Loucy (cell line): ENCODE measurements at regions not wholly inside any gene's neighbourhood (a gene's known extent, or its start where the extent isn't known, plus 50 kb on each side); places are given as distances from the start of the nearest gene placed in this dataset.

ENCODE experiments used
- H2AFZ ChIP-seq: fragments of 200-600 bp; sonication (generic); 2 replicates; pipeline ENCODE4 v1.6.0; 2016; ENCODE audit warnings: antibody characterized with exemption, mild to moderate bottlenecking, low read length, moderate library complexity
- H3F3A ChIP-seq: fragments of 200-600 bp; 2 replicates; pipeline ENCODE4 v1.6.0; 2016; ENCODE audit warnings: antibody characterized with exemption, low read depth, mild to moderate bottlenecking
- H3K27me3 ChIP-seq: fragments of 200-600 bp; sonication (generic); 2 replicates; pipeline ENCODE4 v1.6.1; 2014; ENCODE audit warnings: low read length, mild to moderate bottlenecking; ENCODE audit not compliant: insufficient read depth, poor library complexity, severe bottlenecking
- H3K36me3 ChIP-seq: fragments of 200-600 bp; sonication (generic); 2 replicates; pipeline ENCODE4 v1.6.1; 2016; ENCODE audit warnings: low read length; ENCODE audit not compliant: insufficient read depth
- H3K4me1 ChIP-seq: fragments of 200-600 bp; sonication (generic); 2 replicates; pipeline ENCODE4 v1.5.1; 2014; ENCODE audit warnings: low read length, mild to moderate bottlenecking; ENCODE audit not compliant: insufficient read depth, poor library complexity, severe bottlenecking
- H3K4me2 ChIP-seq: fragments of 200-600 bp; sonication (generic); 2 replicates; pipeline ENCODE4 v1.6.0; 2014; ENCODE audit warnings: antibody characterized with exemption, low read length, low read depth, mild to moderate bottlenecking; ENCODE audit not compliant: poor library complexity, severe bottlenecking
- H3K4me3 ChIP-seq: fragments of 200-600 bp; sonication (generic); 2 replicates; pipeline ENCODE4 v1.5.1; 2014; ENCODE audit warnings: low read length, mild to moderate bottlenecking, mixed read lengths; ENCODE audit not compliant: poor library complexity, severe bottlenecking
- H3K79me2 ChIP-seq: fragments of 200-600 bp; sonication (generic); 2 replicates; pipeline ENCODE4 v1.6.1; 2014; ENCODE audit warnings: low read length; ENCODE audit not compliant: insufficient read depth
- H3K9ac ChIP-seq: fragments of 200-600 bp; sonication (generic); 2 replicates; pipeline ENCODE4 v1.6.0; 2014; ENCODE audit warnings: mild to moderate bottlenecking, low read depth, low read length, moderate library complexity; ENCODE audit not compliant: poor library complexity, severe bottlenecking
- H3K9me2 ChIP-seq: fragments of 200-600 bp; sonication (generic); replicated peaks from 2 replicates; pipeline ENCODE4 v1.6.1; 2016; ENCODE audit warnings: low read depth, low read length, mixed read lengths
- H3K9me3 ChIP-seq: fragments of 200-600 bp; sonication (generic); 2 replicates; pipeline ENCODE4 v1.6.1; 2014; ENCODE audit warnings: mild to moderate bottlenecking, antibody characterized with exemption, low read length, low read depth; ENCODE audit not compliant: insufficient read depth
- H4K20me1 ChIP-seq: fragments of 200-600 bp; sonication (generic); 2 replicates; pipeline ENCODE4 v1.6.0; 2014; ENCODE audit warnings: antibody characterized with exemption, low read length, mild to moderate bottlenecking; ENCODE audit not compliant: insufficient read depth, poor library complexity, severe bottlenecking
- EZH2phosphoT487 ChIP-seq: fragments of 200-600 bp; IDR thresholded peaks from 2 replicates; pipeline ENCODE4 v1.6.1; 2018; ENCODE audit warnings: antibody characterized with exemption, mild to moderate bottlenecking, moderate library complexity, borderline replicate concordance
- TF ChIP-seq, protein P1 (sequence below): fragments of 200-600 bp; sonication (generic); conservative IDR thresholded peaks from 2 replicates; pipeline ENCODE4 v1.5.1; 2014; ENCODE audit warnings: mild to moderate bottlenecking, antibody characterized with exemption, low read length

GRCh38 chr6:14804785-14805210, 441.1 kb upstream of the JARID2 start:
- Histone ChIP-seq H2AFZ (no peak overlapping the region), H3K36me3 (no peaks in the 10 kb centered on the region), H3K27me3 (no peaks in the 10 kb centered on the region), H3K4me2 (no peak overlapping the region), H3K9me3 (no peaks in the 10 kb centered on the region; the same call in 1 of the 2 replicates), H4K20me1 (no peaks in the 10 kb centered on the region), H3F3A (no peaks in the 10 kb centered on the region), H3K9me2 (no peaks in the 10 kb centered on the region), H3K9ac (no peak overlapping the region), H3K79me2 (no peaks in the 10 kb centered on the region), H3K4me1 (peaks cover 31% of the 10 kb centered on the region), H3K4me3 (no peak overlapping the region)
- TF ChIP-seq, protein P1, sequence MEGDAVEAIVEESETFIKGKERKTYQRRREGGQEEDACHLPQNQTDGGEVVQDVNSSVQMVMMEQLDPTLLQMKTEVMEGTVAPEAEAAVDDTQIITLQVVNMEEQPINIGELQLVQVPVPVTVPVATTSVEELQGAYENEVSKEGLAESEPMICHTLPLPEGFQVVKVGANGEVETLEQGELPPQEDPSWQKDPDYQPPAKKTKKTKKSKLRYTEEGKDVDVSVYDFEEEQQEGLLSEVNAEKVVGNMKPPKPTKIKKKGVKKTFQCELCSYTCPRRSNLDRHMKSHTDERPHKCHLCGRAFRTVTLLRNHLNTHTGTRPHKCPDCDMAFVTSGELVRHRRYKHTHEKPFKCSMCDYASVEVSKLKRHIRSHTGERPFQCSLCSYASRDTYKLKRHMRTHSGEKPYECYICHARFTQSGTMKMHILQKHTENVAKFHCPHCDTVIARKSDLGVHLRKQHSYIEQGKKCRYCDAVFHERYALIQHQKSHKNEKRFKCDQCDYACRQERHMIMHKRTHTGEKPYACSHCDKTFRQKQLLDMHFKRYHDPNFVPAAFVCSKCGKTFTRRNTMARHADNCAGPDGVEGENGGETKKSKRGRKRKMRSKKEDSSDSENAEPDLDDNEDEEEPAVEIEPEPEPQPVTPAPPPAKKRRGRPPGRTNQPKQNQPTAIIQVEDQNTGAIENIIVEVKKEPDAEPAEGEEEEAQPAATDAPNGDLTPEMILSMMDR = no peak

- Histone ChIP-seq H3K9ac (no peak overlapping the region), H3K36me3 (no peaks in the 10 kb centered on the region), H3K27me3 (no peaks in the 10 kb centered on the region), H3K4me1 (peaks cover 34% of the 10 kb centered on the region), H2AFZ (no peak overlapping the region), H3K4me3 (no peak overlapping the region), H3K9me3 (no peaks in the 10 kb centered on the region; the same call in 1 of the 2 replicates), H3K79me2 (no peaks in the 10 kb centered on the region), H3K4me2 (no peak overlapping the region), H4K20me1 (no peaks in the 10 kb centered on the region), H3K9me2 (no peaks in the 10 kb centered on the region), H3F3A (no peaks in the 10 kb centered on the region)
- TF ChIP-seq, protein P1 = no peak
- no peak for TF ChIP-seq EZH2phosphoT487
Observed at GRCh38 chr6:14806101-14806500, 439.8 kb upstream of the JARID2 start.

DNA sequence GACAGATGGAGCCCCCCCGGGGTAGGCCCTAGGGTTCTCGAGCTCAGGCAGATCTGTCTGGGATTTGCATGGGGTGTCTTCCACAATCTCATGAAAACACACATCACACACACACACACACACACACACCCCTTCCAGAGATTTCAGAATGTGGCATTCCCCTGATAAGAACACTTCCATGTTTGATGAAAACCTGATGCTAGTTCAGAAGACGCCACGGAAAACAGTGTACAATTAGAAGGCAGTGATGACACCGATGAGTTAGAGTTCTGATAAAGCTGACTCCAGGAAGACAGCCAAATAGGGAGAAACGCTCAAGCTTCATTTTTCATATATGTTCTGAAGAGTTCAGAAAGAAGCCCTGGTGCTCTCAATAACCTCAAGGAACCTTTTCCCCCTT, 438.7 kb upstream of the JARID2 start:
- Histone ChIP-seq H3K79me2 (no peaks in the 10 kb centered on the region), H3K9me3 (no peaks in the 10 kb centered on the region; the same call in 1 of the 2 replicates), H3K36me3 (no peaks in the 10 kb centered on the region), H3K4me3 (no peak overlapping the region), H3K4me1 (peaks cover 37% of the 10 kb centered on the region), H3K9ac (no peak overlapping the region), H3K4me2 (no peak overlapping the region), H4K20me1 (no peaks in the 10 kb centered on the region), H3K9me2 (no peaks in the 10 kb centered on the region), H3F3A (no peaks in the 10 kb centered on the region), H2AFZ (no peak overlapping the region), H3K27me3 (no peaks in the 10 kb centered on the region)
- TF ChIP-seq, protein P1 = no peak
- no peak for TF ChIP-seq EZH2phosphoT487
